Caco-2 (cell line): ENCODE measurements at regions not wholly inside any gene's neighbourhood (a gene's known extent, or its start where the extent isn't known, plus 50 kb on each side); places are given as distances from the start of the nearest gene placed in this dataset.

Source experiments
- BruUV-seq: library from RNA; stranded (reverse); fragments of 400-500 nt; replicated peaks from 2 replicates; lab custom pipeline; 2021; lab: Mats Ljungman, UMichigan
- CTCF ChIA-PET: fragments of 300-600 bp; sonication (Branson Sonifier 250); formaldehyde crosslinking; loops from one replicate; lab custom pipeline; 2022; ENCODE audit warnings: antibody characterized with exemption; lab: Charles Lee
- POLR2A ChIA-PET: fragments of 300-600 bp; sonication (Branson Sonifier 250); formaldehyde crosslinking; loops from one replicate; lab custom pipeline; 2022; ENCODE audit warnings: antibody characterized with exemption; lab: Charles Lee
- DNase-seq, 2 experiments: peaks; one replicate each; pipeline versions ENCODE4 v3.0.0 to v3.0.0-alpha.2; 2020 to 2022
- H3K27me3 ChIP-seq: replicated peaks from 2 replicates; pipeline ENCODE4 v1.6.0; 2011; ENCODE audit warnings: low read length; ENCODE audit not compliant: control insufficient read depth, insufficient read depth
- H3K36me3 ChIP-seq: 2 replicates; pipeline ENCODE4 v1.5.1; 2011; ENCODE audit warnings: low read length; ENCODE audit not compliant: control insufficient read depth, insufficient read depth
- H3K4me1 ChIP-seq: fragments of 250-450 bp; sonication (Bioruptor Pico); 2 replicates; pipeline ENCODE4 v1.5.1; 2020; ENCODE audit warnings: mild to moderate bottlenecking
- H3K4me3 ChIP-seq: 2 replicates; pipeline ENCODE4 v1.5.1; 2011; ENCODE audit warnings: low read depth, mild to moderate bottlenecking, control low read depth, low read length
- H3K9me3 ChIP-seq: fragments of 250-450 bp; sonication (Bioruptor Pico); 2 replicates; pipeline ENCODE4 v1.5.1; 2020; ENCODE audit warnings: mild to moderate bottlenecking, moderate library complexity
- H3K27ac Mint-ChIP-seq: one replicate; pipeline ENCODE4 v1.8.0; 2022; ENCODE audit warnings: mixed read lengths; ENCODE audit not compliant: unreplicated experiment
- H3K27me3 Mint-ChIP-seq: one replicate; pipeline ENCODE4 v1.8.0; 2022; ENCODE audit warnings: mixed read lengths; ENCODE audit not compliant: insufficient read depth, unreplicated experiment
- H3K36me3 Mint-ChIP-seq: one replicate; pipeline ENCODE4 v1.8.0; 2022; ENCODE audit warnings: mild to moderate bottlenecking, mixed read lengths; ENCODE audit not compliant: insufficient read depth, unreplicated experiment
- H3K4me1 Mint-ChIP-seq: one replicate; pipeline ENCODE4 v1.8.0; 2022; ENCODE audit warnings: low read depth, mixed read lengths; ENCODE audit not compliant: unreplicated experiment
- H3K4me3 Mint-ChIP-seq: one replicate; pipeline ENCODE4 v1.8.0; 2022; ENCODE audit warnings: mild to moderate bottlenecking, moderate library complexity, mixed read lengths; ENCODE audit not compliant: unreplicated experiment
- H3K9me3 Mint-ChIP-seq: one replicate; pipeline ENCODE4 v1.8.0; 2022; ENCODE audit warnings: mixed read lengths; ENCODE audit not compliant: unreplicated experiment
- intact Hi-C: fragments of 100-400 bp; cut with micrococcal nuclease; formaldehyde crosslinking; loops from one replicate; pipeline ENCODE4 v1.10.0; 2022; ENCODE audit not compliant: unreplicated experiment
- TF ChIP-seq, protein P1 (sequence below), 2 experiments: fragments of 200-600 bp in 1 of 2; IDR thresholded peaks; 1 replicate in 1 of 2; 2 replicates in 1 of 2; pipeline versions ENCODE4 v1.5.1 to v1.8.0; 2011 to 2022; ENCODE audit warnings: antibody characterized with exemption in 1 of 2, control low read depth in 1 of 2, inconsistent platforms in 1 of 2, low read depth in 1 of 2, low read length in 1 of 2, mild to moderate bottlenecking in 1 of 2, moderate library complexity in 1 of 2; ENCODE audit not compliant: insufficient read depth in 1 of 2, severe bottlenecking in 1 of 2, unreplicated experiment in 1 of 2

GRCh38 chr6:113315165-113315564, 542.0 kb upstream of the MARCKS start:
- CTCF ChIA-PET, result no interaction called here
- Mint-ChIP-seq H3K27me3 (no peaks in the 10 kb centered on the region), H3K9me3 (peaks cover 1% of the 10 kb centered on the region), H3K4me1 (peaks cover 12% of the 10 kb centered on the region), H3K4me3 (no peak overlapping the region), H3K27ac (no peak overlapping the region), H3K36me3 (no peaks in the 10 kb centered on the region)
- intact Hi-C loops, result no loop called here
- TF ChIP-seq, protein P1, sequence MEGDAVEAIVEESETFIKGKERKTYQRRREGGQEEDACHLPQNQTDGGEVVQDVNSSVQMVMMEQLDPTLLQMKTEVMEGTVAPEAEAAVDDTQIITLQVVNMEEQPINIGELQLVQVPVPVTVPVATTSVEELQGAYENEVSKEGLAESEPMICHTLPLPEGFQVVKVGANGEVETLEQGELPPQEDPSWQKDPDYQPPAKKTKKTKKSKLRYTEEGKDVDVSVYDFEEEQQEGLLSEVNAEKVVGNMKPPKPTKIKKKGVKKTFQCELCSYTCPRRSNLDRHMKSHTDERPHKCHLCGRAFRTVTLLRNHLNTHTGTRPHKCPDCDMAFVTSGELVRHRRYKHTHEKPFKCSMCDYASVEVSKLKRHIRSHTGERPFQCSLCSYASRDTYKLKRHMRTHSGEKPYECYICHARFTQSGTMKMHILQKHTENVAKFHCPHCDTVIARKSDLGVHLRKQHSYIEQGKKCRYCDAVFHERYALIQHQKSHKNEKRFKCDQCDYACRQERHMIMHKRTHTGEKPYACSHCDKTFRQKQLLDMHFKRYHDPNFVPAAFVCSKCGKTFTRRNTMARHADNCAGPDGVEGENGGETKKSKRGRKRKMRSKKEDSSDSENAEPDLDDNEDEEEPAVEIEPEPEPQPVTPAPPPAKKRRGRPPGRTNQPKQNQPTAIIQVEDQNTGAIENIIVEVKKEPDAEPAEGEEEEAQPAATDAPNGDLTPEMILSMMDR (IDR thresholded peaks at IDR 0.05; ENCODE audit: insufficient read depth in 1 of 2, low read depth in 1 of 2, low read length in 1 of 2, severe bottlenecking in 1 of 2, unreplicated experiment in 1 of 2), result no peak
- Histone ChIP-seq H3K27me3 (no peaks in the 10 kb centered on the region), H3K4me3 (no peak overlapping the region), H3K4me1 (no peaks in the 10 kb centered on the region), H3K9me3 (no peaks in the 10 kb centered on the region), H3K36me3 (no peaks in the 10 kb centered on the region)
- no peak for DNase-seq
- BruUV-seq, result no TSS peak
- POLR2A ChIA-PET, result no interaction called here

GRCh38 chr6:113315879-113316278, 541.3 kb upstream of the MARCKS start:
- no TSS peak for BruUV-seq
- ChIA-PET POLR2A (no interaction called here), CTCF (no interaction called here)
- H3K4me1 Mint-ChIP-seq, result peaks cover 7% of the 10 kb centered on the region
- H3K4me3 ChIP-seq, result no peak overlapping the region
- TF ChIP-seq, protein P1 (IDR thresholded peaks at IDR 0.05; ENCODE audit: insufficient read depth in 1 of 2, low read depth in 1 of 2, low read length in 1 of 2, severe bottlenecking in 1 of 2, unreplicated experiment in 1 of 2), result no peak
- H3K4me3 Mint-ChIP-seq, result no peak overlapping the region
- H3K27me3 ChIP-seq, result no peaks in the 10 kb centered on the region
- no peak overlapping the region for H3K27ac Mint-ChIP-seq
- DNase-seq, result no peak
- intact Hi-C loops, result no loop called here
- H3K27me3 Mint-ChIP-seq, result no peaks in the 10 kb centered on the region
- H3K36me3 ChIP-seq, result no peaks in the 10 kb centered on the region
- no peaks in the 10 kb centered on the region for H3K9me3 ChIP-seq
- H3K36me3 Mint-ChIP-seq, result no peaks in the 10 kb centered on the region
- peaks cover 8% of the 10 kb centered on the region for H3K9me3 Mint-ChIP-seq
- no peaks in the 10 kb centered on the region for H3K4me1 ChIP-seq

DNA sequence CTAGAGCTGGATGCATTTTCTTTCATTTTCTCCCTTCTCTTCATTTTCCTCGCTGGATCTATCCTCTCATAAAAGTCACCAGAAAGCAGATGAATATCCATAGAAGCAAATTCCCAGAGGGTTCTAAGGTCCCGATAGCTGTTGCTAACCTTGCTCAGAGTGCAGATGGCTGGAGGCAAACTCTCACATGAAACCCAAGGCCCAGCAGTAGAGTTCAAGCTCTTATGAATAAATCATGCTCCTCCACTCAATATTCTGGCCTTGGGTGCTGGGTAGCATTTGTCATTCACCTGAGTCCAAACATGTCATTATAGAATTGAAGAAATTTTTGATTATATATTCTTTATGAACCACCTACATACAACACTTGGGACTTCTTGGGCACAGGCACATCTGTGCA, 539.7 kb upstream of the MARCKS start:
- H3K27me3 ChIP-seq, result no peaks in the 10 kb centered on the region
- Mint-ChIP-seq H3K27me3 (no peaks in the 10 kb centered on the region), H3K36me3 (no peaks in the 10 kb centered on the region), H3K4me1 (peaks cover 7% of the 10 kb centered on the region), H3K27ac (no peak overlapping the region), H3K9me3 (peaks cover 9% of the 10 kb centered on the region), H3K4me3 (no peak overlapping the region)
- DNase-seq, result no peak
- H3K36me3 ChIP-seq, result no peaks in the 10 kb centered on the region
- TF ChIP-seq, protein P1 (IDR thresholded peaks at IDR 0.05; ENCODE audit: insufficient read depth in 1 of 2, low read depth in 1 of 2, low read length in 1 of 2, severe bottlenecking in 1 of 2, unreplicated experiment in 1 of 2), result no peak
- intact Hi-C loops, result no loop called here
- no peak overlapping the region for H3K4me3 ChIP-seq
- CTCF ChIA-PET, result no interaction called here
- POLR2A ChIA-PET, result no interaction called here
- H3K9me3 ChIP-seq, result no peaks in the 10 kb centered on the region
- no peaks in the 10 kb centered on the region for H3K4me1 ChIP-seq
- BruUV-seq, result no TSS peak
